Muscle layer of colon (tissue), 2 donors: ENCODE measurements at regions not wholly inside any gene's neighbourhood (a gene's known extent, or its start where the extent isn't known, plus 50 kb on each side); places are given as distances from the start of the nearest gene placed in this dataset.

ENCODE experiments used
- H3K27ac ChIP-seq: one replicate; pipeline ENCODE4 v1.7.0; 2013; ENCODE audit warnings: low read depth, mild to moderate bottlenecking, low read length, moderate library complexity
- H3K27me3 ChIP-seq, 2 donors: one replicate each; pipeline ENCODE4 v1.7.0; 2013; ENCODE audit warnings: low read length in 2 of 2, mild to moderate bottlenecking in 2 of 2; ENCODE audit not compliant: insufficient read depth in 2 of 2, control insufficient read depth in 1 of 2
- H3K36me3 ChIP-seq: one replicate; pipeline ENCODE4 v1.7.0; 2013; ENCODE audit warnings: mild to moderate bottlenecking, low read length; ENCODE audit not compliant: insufficient read depth
- H3K4me1 ChIP-seq: one replicate; pipeline ENCODE4 v1.7.0; 2013; ENCODE audit warnings: mild to moderate bottlenecking, low read length; ENCODE audit not compliant: insufficient read depth
- H3K4me3 ChIP-seq, 2 donors: one replicate each; pipeline ENCODE4 v1.7.0; 2013; ENCODE audit warnings: low read length in 2 of 2, low read depth in 1 of 2, mild to moderate bottlenecking in 1 of 2, moderate library complexity in 1 of 2
- H3K9ac ChIP-seq: one replicate; pipeline ENCODE4 v1.7.0; 2013; ENCODE audit warnings: low read length
- H3K9me3 ChIP-seq: one replicate; pipeline ENCODE4 v1.7.0; 2013; ENCODE audit warnings: mild to moderate bottlenecking, low read length
- donor health status: abdominal sarcoma.
- donor health status: Adenocarcinoma of cecum.

- no peak overlapping the region for H3K4me3 ChIP-seq
- H3K27me3 ChIP-seq: no peaks in the 10 kb centered on the region
- H3K9me3 ChIP-seq: no peaks in the 10 kb centered on the region
- H3K36me3 ChIP-seq: no peaks in the 10 kb centered on the region
- no peak overlapping the region for H3K27ac ChIP-seq
- H3K4me1 ChIP-seq: no peaks in the 10 kb centered on the region
- no peak overlapping the region for H3K9ac ChIP-seq
These were observed 964.6 kb downstream of the SI start for GRCh38 chr3:164113371-164114332.

GRCh38 chr3:164096352-164096751, 981.9 kb downstream of the SI start:
- H3K27ac ChIP-seq: no peak overlapping the region
- no peak overlapping the region for H3K9ac ChIP-seq
- no peaks in the 10 kb centered on the region for H3K27me3 ChIP-seq
- no peak overlapping the region for H3K4me3 ChIP-seq
- H3K4me1 ChIP-seq: no peaks in the 10 kb centered on the region
- no peaks in the 10 kb centered on the region for H3K36me3 ChIP-seq
- no peaks in the 10 kb centered on the region for H3K9me3 ChIP-seq

DNA sequence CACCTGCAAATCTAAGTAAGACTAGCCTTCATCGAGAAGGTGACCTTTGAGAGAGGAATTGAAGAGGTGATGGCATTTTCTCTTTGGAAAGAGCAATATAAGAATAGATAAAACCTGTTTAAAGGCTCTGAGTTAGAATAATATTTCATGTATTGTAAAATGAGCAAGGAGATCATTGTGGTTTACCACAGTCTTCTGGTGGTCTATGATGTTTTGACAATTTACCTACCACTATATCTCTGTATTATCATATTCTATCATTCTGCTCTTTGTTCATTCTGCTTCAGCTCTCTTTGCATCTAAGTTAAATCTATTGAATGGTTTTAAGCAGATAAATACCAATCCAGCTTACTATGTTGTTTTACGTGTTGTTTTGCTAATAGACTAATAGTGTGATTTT, 982.3 kb downstream of the SI start:
- Histone ChIP-seq H3K9me3 (no peaks in the 10 kb centered on the region), H3K4me3 (no peak overlapping the region), H3K36me3 (no peaks in the 10 kb centered on the region), H3K9ac (no peak overlapping the region), H3K27me3 (no peaks in the 10 kb centered on the region), H3K4me1 (no peaks in the 10 kb centered on the region), H3K27ac (no peak overlapping the region)

DNA sequence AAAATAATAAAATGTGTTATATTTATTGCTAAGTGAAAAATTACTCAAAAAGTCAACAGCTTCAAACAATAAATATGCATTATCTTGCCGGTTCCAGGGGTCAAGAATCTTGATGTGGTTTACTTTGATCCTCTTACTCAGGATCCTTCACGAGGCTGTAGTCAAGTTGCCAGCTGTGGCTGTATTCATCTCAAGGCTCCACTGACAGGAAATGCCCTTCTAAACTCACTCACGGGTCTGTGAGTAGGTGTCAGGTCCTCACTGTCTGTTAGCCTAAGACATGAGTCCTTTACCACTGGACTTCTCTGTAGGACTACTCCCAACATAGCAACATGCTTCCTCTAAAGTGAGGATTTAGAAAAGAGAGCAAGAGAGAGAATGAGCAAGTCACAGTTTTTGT, 983.0 kb downstream of the SI start:
- H3K4me3 ChIP-seq: no peak overlapping the region
- no peak overlapping the region for H3K9ac ChIP-seq
- no peak overlapping the region for H3K27ac ChIP-seq
- H3K4me1 ChIP-seq: no peaks in the 10 kb centered on the region
- H3K36me3 ChIP-seq: no peaks in the 10 kb centered on the region
- H3K9me3 ChIP-seq: no peaks in the 10 kb centered on the region
- H3K27me3 ChIP-seq: no peaks in the 10 kb centered on the region

- Histone ChIP-seq H3K27ac (no peak overlapping the region), H3K9me3 (no peaks in the 10 kb centered on the region), H3K9ac (no peak overlapping the region), H3K27me3 (no peaks in the 10 kb centered on the region), H3K4me3 (no peak overlapping the region), H3K4me1 (no peaks in the 10 kb centered on the region), H3K36me3 (no peaks in the 10 kb centered on the region)
These were observed 983.8 kb downstream of the SI start for GRCh38 chr3:164094546-164094945.

DNA sequence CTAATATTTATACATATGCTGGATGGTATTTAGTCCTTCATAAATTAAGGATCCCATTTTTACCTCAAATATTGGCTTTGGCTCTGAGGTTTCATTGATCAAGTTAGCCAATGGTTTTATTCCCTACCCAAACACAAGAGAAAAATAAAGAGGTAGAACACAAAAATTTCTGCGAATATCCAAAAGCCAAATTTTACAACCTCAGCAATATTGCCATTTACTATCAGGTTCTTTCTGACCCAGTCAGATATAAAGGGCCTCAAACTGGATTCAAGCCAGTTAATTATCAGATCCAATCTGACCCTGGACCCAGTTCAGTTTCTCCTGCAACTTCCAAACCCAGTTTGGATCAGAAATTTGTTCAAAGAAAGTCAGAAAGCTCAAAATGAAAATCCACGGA, 998.1 kb downstream of the SI start:
- Histone ChIP-seq H3K36me3 (no peaks in the 10 kb centered on the region), H3K9ac (no peak overlapping the region)

GRCh38 chr3:164064298-164064697, 1014.0 kb downstream of the SI start:
- Histone ChIP-seq H3K4me1 (no peaks in the 10 kb centered on the region), H3K27me3 (no peaks in the 10 kb centered on the region), H3K9ac (no peak overlapping the region), H3K4me3 (no peak overlapping the region), H3K27ac (no peak overlapping the region), H3K36me3 (no peaks in the 10 kb centered on the region), H3K9me3 (no peaks in the 10 kb centered on the region)

More for the DNA sequence above, 998.1 kb downstream of the SI start:
- H3K4me3 ChIP-seq: no peak overlapping the region
- H3K27ac ChIP-seq: no peak overlapping the region
- no peaks in the 10 kb centered on the region for H3K9me3 ChIP-seq
- H3K4me1 ChIP-seq: no peaks in the 10 kb centered on the region
- H3K27me3 ChIP-seq: no peaks in the 10 kb centered on the region

GRCh38 chr3:164060923-164061322, 1017.4 kb downstream of the SI start:
- no peaks in the 10 kb centered on the region for H3K36me3 ChIP-seq
- H3K9me3 ChIP-seq: no peaks in the 10 kb centered on the region
- H3K27ac ChIP-seq: no peak overlapping the region
- H3K4me1 ChIP-seq: no peaks in the 10 kb centered on the region
- H3K9ac ChIP-seq: no peak overlapping the region
- H3K4me3 ChIP-seq: no peak overlapping the region
- no peaks in the 10 kb centered on the region for H3K27me3 ChIP-seq

DNA sequence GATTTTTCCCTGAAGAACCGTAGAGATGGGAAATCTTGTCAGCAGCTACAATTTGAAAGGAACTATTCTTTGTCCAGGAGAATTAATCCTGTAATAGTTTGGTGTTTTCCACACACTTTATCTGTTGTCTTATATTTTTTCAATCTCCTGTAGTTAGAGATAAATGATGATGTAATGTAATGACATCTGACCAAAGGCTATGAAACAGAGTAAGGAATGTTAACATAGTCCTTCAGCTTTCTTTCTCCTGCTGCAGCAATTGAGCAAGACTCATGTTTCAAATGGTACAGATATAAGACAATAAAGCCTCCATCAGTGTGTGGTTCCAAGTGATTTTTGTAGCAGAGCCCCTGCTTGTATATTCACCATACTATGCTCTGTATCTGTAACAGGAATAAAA, 1028.4 kb downstream of the SI start:
- Histone ChIP-seq H3K4me1 (no peaks in the 10 kb centered on the region), H3K27ac (no peak overlapping the region), H3K4me3 (no peak overlapping the region)

GRCh38 chr3:164048451-164048850, 1029.8 kb downstream of the SI start:
- Histone ChIP-seq H3K27ac (no peak overlapping the region), H3K9me3 (no peaks in the 10 kb centered on the region), H3K9ac (no peak overlapping the region), H3K4me3 (no peak overlapping the region), H3K4me1 (no peaks in the 10 kb centered on the region), H3K27me3 (no peaks in the 10 kb centered on the region), H3K36me3 (no peaks in the 10 kb centered on the region)

More for the DNA sequence above, 1028.4 kb downstream of the SI start:
- H3K9me3 ChIP-seq: no peaks in the 10 kb centered on the region
- no peak overlapping the region for H3K9ac ChIP-seq
- no peaks in the 10 kb centered on the region for H3K36me3 ChIP-seq
- no peaks in the 10 kb centered on the region for H3K27me3 ChIP-seq

DNA sequence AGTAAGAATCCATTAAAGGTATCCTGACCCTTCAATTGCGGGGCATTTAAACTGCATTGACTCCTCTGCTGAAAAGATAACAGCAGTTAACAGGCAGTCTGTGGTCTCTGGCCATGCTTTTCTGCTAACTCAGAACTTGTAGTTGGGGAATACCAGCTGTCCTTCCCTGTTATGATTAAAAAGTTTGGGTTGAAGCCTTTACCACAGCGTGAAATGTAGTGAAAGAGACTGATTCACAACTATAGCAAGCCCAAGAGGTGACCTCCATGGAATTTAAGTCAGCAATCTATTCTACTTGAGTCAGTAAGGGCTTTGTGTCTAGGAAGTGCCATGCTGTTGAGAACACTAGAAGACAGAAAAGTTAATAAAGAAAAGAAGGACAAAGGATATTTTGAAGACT, 1037.3 kb downstream of the SI start:
- Histone ChIP-seq H3K27me3 (no peaks in the 10 kb centered on the region), H3K4me1 (no peaks in the 10 kb centered on the region), H3K9me3 (no peaks in the 10 kb centered on the region), H3K4me3 (no peak overlapping the region), H3K27ac (no peak overlapping the region), H3K9ac (no peak overlapping the region), H3K36me3 (no peaks in the 10 kb centered on the region)

GRCh38 chr3:164030194-164030593, 1048.1 kb downstream of the SI start:
- Histone ChIP-seq H3K9ac (no peak overlapping the region), H3K4me1 (no peaks in the 10 kb centered on the region), H3K36me3 (no peaks in the 10 kb centered on the region), H3K9me3 (no peaks in the 10 kb centered on the region), H3K27me3 (no peaks in the 10 kb centered on the region), H3K27ac (no peak overlapping the region), H3K4me3 (no peak overlapping the region)
